KOPT-K1 (cell line): ENCODE measurements at regions not wholly inside any gene's neighbourhood (a gene's known extent, or its start where the extent isn't known, plus 50 kb on each side); places are given as distances from the start of the nearest gene placed in this dataset.
"Not testable (repeated sequence)": the region's sequence is repeated elsewhere in the genome, so short reads cannot be mapped to it uniquely, and the experiment has no call there.

Experiments used
- H3K27ac ChIP-seq: fragments of 200-600 bp; sonication (generic); 2 replicates; pipeline ENCODE4 v1.5.1; 2016; ENCODE audit warnings: antibody characterized with exemption, mild to moderate bottlenecking, low read depth, low read length; ENCODE audit not compliant: poor library complexity, severe bottlenecking
- H3K36me3 ChIP-seq: fragments of 200-600 bp; sonication (generic); 2 replicates; pipeline ENCODE4 v1.5.1; 2017; ENCODE audit warnings: antibody characterized with exemption, mild to moderate bottlenecking, low read length, moderate library complexity; ENCODE audit not compliant: insufficient read depth
- H3K9me3 ChIP-seq: fragments of 200-600 bp; sonication (generic); 2 replicates; pipeline ENCODE4 v1.5.1; 2017; ENCODE audit warnings: antibody characterized with exemption, low read length, mild to moderate bottlenecking; ENCODE audit not compliant: insufficient read depth, poor library complexity, severe bottlenecking

GRCh38 chr4:133314991-133315390 lies 165.9 kb downstream of the PCDH10 start:
- Histone ChIP-seq H3K36me3 (no peaks in the 10 kb centered on the region), H3K27ac (no peak overlapping the region)

GRCh38 chr4:133287396-133287795 lies 138.3 kb downstream of the PCDH10 start:
- H3K27ac ChIP-seq = no peak overlapping the region
- H3K36me3 ChIP-seq = no peaks in the 10 kb centered on the region
- H3K9me3 ChIP-seq = no peaks in the 10 kb centered on the region

More at GRCh38 chr4:133314991-133315390, 165.9 kb downstream of the PCDH10 start:
- H3K9me3 ChIP-seq = no peaks in the 10 kb centered on the region

- H3K27ac ChIP-seq = no peak overlapping the region
These were observed 129.5 kb downstream of the PCDH10 start for GRCh38 chr4:133278591-133278990.

GRCh38 chr4:133277940-133278339 lies 128.8 kb downstream of the PCDH10 start:
- H3K36me3 ChIP-seq, H3K9me3 ChIP-seq, H3K27ac ChIP-seq: not testable (repeated sequence)

More at GRCh38 chr4:133278591-133278990, 129.5 kb downstream of the PCDH10 start:
- Histone ChIP-seq H3K9me3 (peaks cover 5% of the 10 kb centered on the region), H3K36me3 (no peaks in the 10 kb centered on the region)

GRCh38 chr4:133275246-133275645 lies 126.2 kb downstream of the PCDH10 start:
- peaks cover 5% of the 10 kb centered on the region for H3K9me3 ChIP-seq
- H3K27ac ChIP-seq = no peak overlapping the region
- H3K36me3 ChIP-seq = no peaks in the 10 kb centered on the region

GRCh38 chr4:133273401-133273800 lies 124.3 kb downstream of the PCDH10 start:
- Histone ChIP-seq H3K36me3 (no peaks in the 10 kb centered on the region), H3K9me3 (peaks cover 5% of the 10 kb centered on the region), H3K27ac (no peak overlapping the region)

- no peak overlapping the region for H3K27ac ChIP-seq
- no peaks in the 10 kb centered on the region for H3K36me3 ChIP-seq
- no peaks in the 10 kb centered on the region for H3K9me3 ChIP-seq
These were observed 121.0 kb downstream of the PCDH10 start for GRCh38 chr4:133270021-133270570.

DNA sequence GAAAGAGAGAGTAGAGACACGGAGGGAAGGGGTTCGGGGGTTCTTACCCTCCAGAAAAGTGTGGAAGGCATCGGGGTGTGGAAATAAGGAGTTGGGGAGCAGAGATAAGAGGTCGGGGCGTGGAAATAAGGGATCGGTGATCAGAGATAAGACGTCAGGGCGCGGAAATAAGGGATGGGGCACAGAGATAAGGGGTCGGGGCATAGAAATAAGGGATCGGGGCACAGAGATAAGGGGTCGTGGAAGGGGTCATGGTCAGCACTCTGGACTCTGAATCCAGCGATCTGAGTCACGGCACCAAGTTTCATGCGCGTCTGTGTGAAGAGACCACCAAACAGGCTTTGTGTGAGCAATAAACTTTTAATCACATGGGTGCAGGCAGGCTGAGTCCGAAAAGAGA lies 119.1 kb downstream of the PCDH10 start:
- Histone ChIP-seq H3K27ac (no peak overlapping the region), H3K36me3 (no peaks in the 10 kb centered on the region), H3K9me3 (no peaks in the 10 kb centered on the region)

DNA sequence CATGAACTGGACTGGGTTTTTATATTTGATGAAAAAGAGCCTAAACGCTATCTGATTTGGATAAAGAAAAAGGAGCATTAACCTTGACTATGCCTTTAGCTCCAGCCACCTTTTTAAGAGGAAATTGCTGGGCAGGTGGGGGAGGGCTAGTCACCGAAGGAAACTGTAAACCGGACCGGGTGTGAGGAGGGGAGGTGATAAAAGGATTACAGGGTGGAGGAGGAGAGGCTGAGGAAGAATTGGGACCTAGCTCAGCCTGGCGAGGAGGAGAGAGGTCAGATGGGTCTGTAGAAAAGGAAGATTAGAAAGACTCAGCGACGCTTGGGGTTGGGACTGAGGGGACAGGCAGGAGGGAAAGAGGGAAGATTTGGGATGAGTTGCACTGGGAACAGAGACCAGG lies 118.4 kb downstream of the PCDH10 start:
- not testable (repeated sequence) for H3K9me3 ChIP-seq, H3K27ac ChIP-seq, H3K36me3 ChIP-seq

GRCh38 chr4:133266966-133267365 lies 117.9 kb downstream of the PCDH10 start:
- H3K36me3 ChIP-seq, H3K27ac ChIP-seq, H3K9me3 ChIP-seq: not testable (repeated sequence)

- H3K36me3 ChIP-seq, H3K27ac ChIP-seq, H3K9me3 ChIP-seq: not testable (repeated sequence)
These were observed 115.2 kb downstream of the PCDH10 start for GRCh38 chr4:133264251-133264650.

- Histone ChIP-seq H3K9me3 (no peaks in the 10 kb centered on the region), H3K27ac (no peak overlapping the region), H3K36me3 (no peaks in the 10 kb centered on the region)
These were observed 114.0 kb downstream of the PCDH10 start for GRCh38 chr4:133263104-133263503.

- no peak overlapping the region for H3K27ac ChIP-seq
- H3K36me3 ChIP-seq = no peaks in the 10 kb centered on the region
- no peaks in the 10 kb centered on the region for H3K9me3 ChIP-seq
These were observed 98.8 kb downstream of the PCDH10 start for GRCh38 chr4:133247861-133248260.

GRCh38 chr4:133245226-133245625 lies 96.1 kb downstream of the PCDH10 start:
- no peak overlapping the region for H3K27ac ChIP-seq
- H3K9me3 ChIP-seq = no peaks in the 10 kb centered on the region
- H3K36me3 ChIP-seq = no peaks in the 10 kb centered on the region
